Endothelial cell of umbilical vein (primary cell): ENCODE measurements at regions not wholly inside any gene's neighbourhood (a gene's known extent, or its start where the extent isn't known, plus 50 kb on each side); places are given as distances from the start of the nearest gene placed in this dataset.

Experiments used
- BruUV-seq: library from RNA; stranded (reverse); fragments of 400-500 nt; replicated peaks from 2 replicates; lab custom pipeline; 2021; lab: Mats Ljungman, UMichigan
- CTCF ChIA-PET: fragments of 300-600, 350-600 bp; sonication (Branson Sonifier 250); formaldehyde crosslinking; loops from one replicate; lab custom pipeline; 2021; ENCODE audit warnings: antibody characterized with exemption, inconsistent platforms; lab: Charles Lee
- POLR2A ChIA-PET: fragments of 300-600, 350-600 bp; sonication (Branson Sonifier 250); formaldehyde crosslinking; loops from one replicate; lab custom pipeline; 2021; ENCODE audit warnings: antibody characterized with exemption, inconsistent platforms; lab: Charles Lee
- DNase-seq: peaks from one replicate; pipeline ENCODE4 v3.0.0-alpha.2; 2011; ENCODE audit warnings: low read depth, low spot score
- FAIRE-seq: peaks from 2 replicates; lab custom pipeline; 2011; peaks lifted over from hg19 to GRCh38; lab: Jason Lieb, UNC
- H2AFZ ChIP-seq: 2 replicates; pipeline ENCODE4 v1.6.0; 2012; ENCODE audit warnings: low read depth, low read length, control low read depth, inconsistent platforms
- H3K27ac ChIP-seq: 2 replicates; pipeline ENCODE4 v1.5.1; 2011; ENCODE audit warnings: low read depth, mild to moderate bottlenecking, control low read depth, low read length, moderate library complexity; ENCODE audit not compliant: insufficient read depth
- H3K27me3 ChIP-seq, 2 experiments: 2 replicates each; pipeline versions ENCODE4 v1.6.0 to v1.6.1; 2011; ENCODE audit warnings: low read length in 2 of 2, mixed read lengths in 1 of 2; ENCODE audit not compliant: control insufficient read depth in 2 of 2, insufficient read depth in 2 of 2
- H3K36me3 ChIP-seq, 2 experiments: 2 replicates in 1 of 2; 3 replicates in 1 of 2; pipeline ENCODE4 v1.5.1; 2011; ENCODE audit warnings: low read length in 2 of 2, mild to moderate bottlenecking in 1 of 2, moderate library complexity in 1 of 2; ENCODE audit not compliant: control insufficient read depth in 2 of 2, insufficient read depth in 2 of 2; ENCODE audit errors: extremely low read depth in 1 of 2
- H3K4me1 ChIP-seq: 3 replicates; pipeline ENCODE4 v1.5.1; 2011; ENCODE audit warnings: mild to moderate bottlenecking, low read length; ENCODE audit not compliant: control insufficient read depth, insufficient read depth; ENCODE audit errors: extremely low read depth
- H3K4me2 ChIP-seq: 2 replicates; pipeline ENCODE4 v1.6.1; 2011; ENCODE audit warnings: low read length, control low read depth, mixed read lengths; ENCODE audit not compliant: insufficient read depth
- H3K4me3 ChIP-seq, 3 experiments: fragments of 200-600 bp in 1 of 3; sonication (generic), shearing (Covaris generic) in 1 of 3; replicated peaks in 1 of 3; 2 replicates each; pipeline ENCODE4 v1.5.1; 2011 to 2016; ENCODE audit warnings: control low read depth in 3 of 3, low read length in 3 of 3, mild to moderate bottlenecking in 2 of 3, inconsistent platforms in 1 of 3, low read depth in 1 of 3, moderate library complexity in 1 of 3; ENCODE audit not compliant: insufficient read depth in 1 of 3
- H3K79me2 ChIP-seq: 2 replicates; pipeline ENCODE4 v1.6.0; 2012; ENCODE audit warnings: low read length, inconsistent platforms; ENCODE audit not compliant: control insufficient read depth, insufficient read depth
- H3K9ac ChIP-seq: replicated peaks from 2 replicates; pipeline ENCODE3; 2011; ENCODE audit warnings: low read length, control low read depth; ENCODE audit not compliant: insufficient read depth; ENCODE audit errors: extremely low read depth
- H3K9me1 ChIP-seq: replicated peaks from 3 replicates; pipeline ENCODE4 v1.6.0; 2011; ENCODE audit warnings: mild to moderate bottlenecking, low read length; ENCODE audit not compliant: control insufficient read depth, insufficient read depth; ENCODE audit errors: extremely low read depth
- H3K9me3 ChIP-seq: replicated peaks from 2 replicates; pipeline ENCODE4 v1.5.1; 2012; ENCODE audit warnings: low read length, inconsistent platforms; ENCODE audit not compliant: control insufficient read depth, insufficient read depth
- H4K20me1 ChIP-seq: replicated peaks from 2 replicates; pipeline ENCODE3; 2011; ENCODE audit warnings: mild to moderate bottlenecking, low read length; ENCODE audit not compliant: control insufficient read depth, insufficient read depth; ENCODE audit errors: extremely low read depth
- CTCF ChIP-seq, 2 donors: IDR thresholded peaks; 1 replicate in 1 of 2; 2 replicates in 1 of 2; pipeline ENCODE4 v1.5.1; 2011; ENCODE audit warnings: low read length in 2 of 2, mild to moderate bottlenecking in 2 of 2, moderate library complexity in 2 of 2, control low read depth in 1 of 2, inconsistent platforms in 1 of 2, low read depth in 1 of 2; ENCODE audit not compliant: insufficient read depth in 1 of 2; ENCODE audit errors: extremely low read depth in 1 of 2
- EZH2 ChIP-seq: IDR thresholded peaks from 2 replicates; pipeline ENCODE4 v1.6.1; 2012; ENCODE audit warnings: borderline replicate concordance, low read depth, mild to moderate bottlenecking, moderate library complexity, low read length, inconsistent platforms; ENCODE audit not compliant: severe bottlenecking
- FOS ChIP-seq: IDR thresholded peaks from 2 replicates; pipeline ENCODE4 v1.6.1; 2011; ENCODE audit warnings: mild to moderate bottlenecking, low read length, moderate library complexity, borderline replicate concordance; ENCODE audit not compliant: insufficient read depth
- GATA2 ChIP-seq: IDR thresholded peaks from 2 replicates; pipeline ENCODE4 v1.7.0; 2011; ENCODE audit warnings: low read depth, mild to moderate bottlenecking, moderate library complexity, mixed read lengths, low read length; ENCODE audit not compliant: insufficient read length, insufficient read depth
- JUN ChIP-seq: IDR thresholded peaks from 2 replicates; pipeline ENCODE4 v1.6.1; 2011; ENCODE audit warnings: borderline replicate concordance, low read depth; ENCODE audit not compliant: insufficient read length, insufficient read depth
- MAX ChIP-seq: IDR thresholded peaks from 2 replicates; pipeline ENCODE4 v1.6.1; 2011; ENCODE audit not compliant: insufficient read depth, insufficient read length
- MYC ChIP-seq: IDR thresholded peaks from one replicate; pipeline ENCODE4 v1.6.1; 2011; ENCODE audit warnings: mild to moderate bottlenecking, low read depth, low read length
- POLR2A ChIP-seq: IDR thresholded peaks from 2 replicates; pipeline ENCODE4 v1.6.1; 2012; ENCODE audit warnings: low read depth, mild to moderate bottlenecking, control low read depth, low read length
- POLR2AphosphoS5 ChIP-seq: IDR thresholded peaks from 2 replicates; pipeline ENCODE4 v1.6.1; 2012; ENCODE audit warnings: low read depth, mild to moderate bottlenecking, control low read depth, low read length, moderate library complexity; ENCODE audit not compliant: insufficient read depth
- dilution Hi-C: fragments of 300-500 bp; cut with MboI; formaldehyde crosslinking; loops from one replicate; pipeline ENCODE4 v1.15.0; 2019; ENCODE audit warnings: low sequenced_read_pairs; ENCODE audit not compliant: extremely low pct_ligation_motif_present
- intact Hi-C: fragments of 100-400 bp; cut with micrococcal nuclease; formaldehyde crosslinking; loops from one replicate; pipeline ENCODE4 v1.10.0; 2022

GRCh38 chr20:48171071-48171470 lies 385.8 kb upstream of the SULF2 start:
- intact Hi-C loops: no loop called here
- Histone ChIP-seq H3K27me3 (peaks cover 0 to 12% of the 10 kb centered on the region in 2 experiments), H3K9ac (no peak overlapping the region), H3K4me3 (no peak overlapping the region), H2AFZ (no peak overlapping the region), H3K4me1 (no peaks in the 10 kb centered on the region), H3K9me1 (no peaks in the 10 kb centered on the region), H3K4me2 (no peak overlapping the region), H3K36me3 (no peaks in the 10 kb centered on the region), H3K27ac (no peak overlapping the region), H4K20me1 (no peaks in the 10 kb centered on the region), H3K79me2 (no peaks in the 10 kb centered on the region), H3K9me3 (no peaks in the 10 kb centered on the region)
- DNase-seq (no peak), FAIRE-seq (no peak)
- CTCF ChIA-PET: interaction anchor here (0.6 kb wide), 1 partner anchor 316 kb away, joined by 3 read pairs; no protein-coding TSS in a partner anchor
- TF ChIP-seq EZH2: no peak
- TF ChIP-seq MAX: no peak
- TF ChIP-seq POLR2A: no peak
- TF ChIP-seq GATA2: no peak
- no peak for TF ChIP-seq MYC
- TF ChIP-seq FOS: no peak
- TF ChIP-seq POLR2AphosphoS5: no peak
- no peak for TF ChIP-seq JUN
- TF ChIP-seq CTCF (IDR thresholded peaks at IDR 0.05; ENCODE audit: extremely low read depth in 1 of 2, insufficient read depth in 1 of 2, low read depth in 1 of 2, low read length in 2 of 2): no peak
- no TSS peak for BruUV-seq
- POLR2A ChIA-PET: no interaction called here
- dilution Hi-C loops: no loop called here
